Colon (tissue), 2 donors: ENCODE measurements at regions not wholly inside any gene's neighbourhood (a gene's known extent, or its start where the extent isn't known, plus 50 kb on each side); places are given as distances from the start of the nearest gene placed in this dataset.
"Not testable (repeated sequence)": the region's sequence is repeated elsewhere in the genome, so short reads cannot be mapped to it uniquely, and the experiment has no call there.

Experiments used
- FAIRE-seq: peaks from 2 replicates; lab custom pipeline; 2012; peaks lifted over from hg19 to GRCh38; lab: Jason Lieb, UNC
- donor health status: control.
- donor health status: control.

DNA sequence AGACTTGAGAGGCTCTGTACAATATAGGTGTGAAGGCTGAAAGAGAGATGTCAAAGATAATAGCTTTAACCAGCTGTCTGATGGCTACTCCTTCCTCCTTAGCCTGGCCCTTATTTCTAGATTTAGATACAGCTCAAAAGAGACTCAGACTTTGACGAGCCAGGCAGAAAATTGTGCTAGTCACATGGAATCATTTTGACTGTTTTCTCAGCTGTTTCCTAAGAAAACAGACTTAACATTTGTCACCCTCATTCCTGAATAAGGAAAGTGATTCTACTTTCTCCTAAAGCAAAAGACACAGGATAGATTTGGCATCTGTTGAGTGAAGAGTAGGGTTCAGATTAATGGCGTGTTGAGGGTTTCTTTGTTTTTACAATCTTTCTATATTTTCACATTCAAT is 340.7 kb downstream of the DHX15 start:
- FAIRE-seq = no peak

GRCh38 chr4:24241511-24241910 is 342.8 kb downstream of the DHX15 start:
- FAIRE-seq = no peak

GRCh38 chr4:24240655-24241054 is 343.7 kb downstream of the DHX15 start:
- FAIRE-seq = no peak

GRCh38 chr4:24237709-24238108 is 346.6 kb downstream of the DHX15 start:
- no peak for FAIRE-seq

GRCh38 chr4:24236532-24236931 is 346.7 kb upstream of the PPARGC1A start:
- no peak for FAIRE-seq

DNA sequence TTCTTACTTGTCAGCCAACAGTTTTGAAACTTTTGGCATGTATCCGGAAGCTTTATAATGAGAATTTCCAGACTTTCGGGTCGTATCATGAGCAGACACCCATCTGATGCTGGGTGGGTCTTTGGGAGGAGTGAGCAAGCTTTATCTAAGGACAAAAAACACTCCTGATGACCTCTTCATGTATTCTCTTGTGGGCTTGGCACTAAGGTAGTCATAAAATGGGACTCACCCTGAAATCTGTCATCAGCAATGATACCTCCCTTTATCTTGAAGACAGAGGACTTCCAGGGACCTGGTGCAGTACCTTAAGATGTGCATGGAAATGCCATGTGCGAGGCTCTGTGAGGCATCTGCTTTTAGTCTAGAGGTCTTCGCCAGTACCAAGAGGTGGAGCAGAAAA is 346.3 kb upstream of the PPARGC1A start:
- no peak for FAIRE-seq

DNA sequence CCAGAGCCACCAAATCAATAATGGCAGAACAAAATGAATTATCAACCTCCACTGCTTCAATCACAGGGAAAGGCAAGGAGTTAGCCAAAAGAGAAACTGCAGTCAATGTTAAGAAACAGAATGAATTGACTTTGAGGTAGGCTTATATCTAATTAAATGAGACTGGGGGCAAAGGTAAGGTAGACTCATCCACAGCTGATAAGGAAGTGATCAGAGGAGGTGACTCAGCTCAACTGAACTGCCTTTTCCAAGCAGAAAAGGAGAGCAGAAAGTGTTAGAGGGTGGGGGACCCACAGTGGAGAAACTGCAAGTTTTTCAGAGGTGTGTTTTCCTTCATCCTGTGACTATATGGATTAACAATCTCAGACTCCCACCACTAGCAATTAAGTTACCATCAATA is 345.8 kb upstream of the PPARGC1A start:
- FAIRE-seq = no peak

DNA sequence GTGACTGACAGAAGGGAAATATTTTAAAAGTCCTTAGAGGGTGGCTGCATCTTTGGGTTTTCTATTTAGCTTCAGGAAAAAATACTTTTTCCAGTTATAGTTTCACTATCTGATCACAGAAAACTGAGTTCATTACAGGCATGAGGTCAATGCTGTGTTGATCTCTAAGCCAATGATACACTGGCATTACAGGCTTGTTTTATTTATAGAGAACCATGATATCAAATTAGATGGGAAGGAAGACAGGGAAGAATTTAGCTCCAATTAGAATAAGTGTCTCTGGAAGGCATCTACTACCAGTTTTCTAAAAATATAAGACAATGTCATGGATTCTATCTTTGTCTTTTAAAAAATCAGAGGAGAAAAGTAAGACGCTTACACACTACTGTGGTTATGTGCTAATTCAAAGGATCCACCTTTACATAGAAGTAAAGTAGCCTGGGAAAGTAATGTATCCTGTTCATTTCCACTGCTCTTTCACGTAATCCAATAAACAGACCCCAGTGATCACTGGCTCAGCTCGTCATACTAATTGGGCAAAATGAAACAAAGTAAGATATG is 344.5 kb upstream of the PPARGC1A start:
- FAIRE-seq = no peak

DNA sequence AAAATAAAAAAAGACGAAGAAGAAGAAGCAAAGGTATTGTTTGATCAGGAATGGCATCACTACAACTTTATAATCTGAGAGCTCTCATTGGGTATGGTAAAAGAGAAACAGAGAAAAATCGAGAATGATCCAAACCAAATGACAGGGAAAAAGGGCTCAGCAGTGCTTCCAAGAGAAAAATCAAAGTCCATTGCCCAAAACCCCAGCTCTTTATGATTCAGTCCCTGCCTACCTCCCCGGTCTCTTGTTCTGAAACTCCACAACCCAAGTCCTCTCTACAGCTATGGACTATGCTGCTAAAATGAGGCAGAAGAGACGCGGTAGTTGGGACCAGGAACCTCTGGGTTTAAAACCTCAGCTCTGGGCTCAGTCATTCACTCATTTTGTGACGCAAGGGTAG is 341.1 kb upstream of the PPARGC1A start:
- no peak for FAIRE-seq

GRCh38 chr4:24229978-24230377 is 340.1 kb upstream of the PPARGC1A start:
- no peak for FAIRE-seq

DNA sequence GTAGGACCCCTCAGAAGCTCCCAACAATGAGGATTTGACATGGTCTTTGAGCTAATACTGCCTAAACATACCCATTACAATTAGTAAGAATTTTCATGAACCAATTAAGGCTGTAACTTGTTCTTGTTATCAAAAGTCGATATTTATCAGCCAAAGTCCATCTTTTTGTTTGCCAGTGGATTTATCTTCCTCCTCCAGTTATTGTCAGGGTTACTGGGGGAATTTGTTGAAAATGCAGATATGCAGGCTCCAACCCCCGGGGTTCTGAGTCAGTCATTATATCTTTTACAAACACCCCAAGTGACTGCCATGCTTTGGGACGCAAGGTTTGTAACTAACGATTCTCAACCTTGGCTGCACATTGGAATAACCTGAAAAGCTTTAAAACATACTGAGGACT is 338.8 kb upstream of the PPARGC1A start:
- no peak for FAIRE-seq

- no peak for FAIRE-seq
Measured at GRCh38 chr4:24226667-24227066, 336.8 kb upstream of the PPARGC1A start.

DNA sequence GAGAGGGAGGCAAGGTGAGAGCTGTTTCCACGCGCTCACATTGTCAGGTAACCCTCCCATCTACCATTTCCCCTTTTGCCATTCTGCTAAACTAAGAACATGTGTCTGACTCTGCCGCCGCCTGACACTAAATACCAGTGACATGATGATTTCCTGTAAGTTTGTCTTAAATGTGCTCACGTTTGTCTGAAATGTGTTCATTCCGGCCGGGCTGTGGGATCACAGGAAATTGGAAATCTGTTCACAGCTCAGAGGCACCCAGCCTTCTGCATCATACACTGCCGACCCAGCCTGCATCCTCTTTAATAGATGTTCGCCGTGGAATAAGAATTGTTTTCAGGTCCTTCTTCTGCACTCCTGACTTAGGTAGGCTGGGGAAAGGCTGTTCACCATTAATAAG is 336.2 kb upstream of the PPARGC1A start:
- FAIRE-seq = no peak

DNA sequence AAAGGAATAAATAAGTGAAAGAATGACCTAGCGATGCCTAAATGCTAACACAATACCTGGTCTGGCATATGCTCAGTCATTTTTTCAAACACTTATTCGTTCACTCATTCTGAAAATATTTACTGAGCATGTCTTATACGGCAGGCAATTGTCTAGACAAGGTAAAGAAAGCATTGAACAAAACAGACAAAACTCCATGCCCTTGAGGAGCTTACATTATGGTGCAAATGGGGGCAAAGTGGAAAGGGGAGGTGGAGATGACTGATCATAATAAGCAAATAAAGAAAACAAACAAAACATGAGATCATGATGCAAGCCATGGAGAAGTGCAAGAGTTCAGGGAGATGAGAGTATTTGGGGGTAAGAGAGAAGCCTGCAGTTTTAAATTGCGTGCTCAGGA is 334.6 kb upstream of the PPARGC1A start:
- no peak for FAIRE-seq

DNA sequence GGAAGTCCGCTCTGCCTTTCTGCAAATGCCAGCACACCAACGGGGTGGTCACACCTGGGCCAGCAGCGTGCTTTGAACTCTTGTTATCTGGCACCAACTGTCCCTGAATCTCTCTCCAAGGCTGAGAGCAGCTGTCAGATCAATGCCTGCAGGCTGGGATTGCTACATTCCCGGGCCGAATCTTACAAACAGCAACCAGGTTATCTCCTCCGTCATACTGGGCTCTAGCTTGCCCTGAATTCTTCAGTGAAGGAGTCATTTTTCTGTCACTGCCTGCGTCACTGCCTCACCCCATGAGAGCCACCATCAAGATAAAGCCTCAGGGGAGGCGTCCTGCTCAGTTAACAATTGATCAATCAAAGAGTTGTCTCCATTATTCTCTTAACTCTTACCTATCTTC is 329.4 kb upstream of the PPARGC1A start:
- no peak for FAIRE-seq

- FAIRE-seq = no peak
Measured at GRCh38 chr4:24218566-24218965, 328.7 kb upstream of the PPARGC1A start.

DNA sequence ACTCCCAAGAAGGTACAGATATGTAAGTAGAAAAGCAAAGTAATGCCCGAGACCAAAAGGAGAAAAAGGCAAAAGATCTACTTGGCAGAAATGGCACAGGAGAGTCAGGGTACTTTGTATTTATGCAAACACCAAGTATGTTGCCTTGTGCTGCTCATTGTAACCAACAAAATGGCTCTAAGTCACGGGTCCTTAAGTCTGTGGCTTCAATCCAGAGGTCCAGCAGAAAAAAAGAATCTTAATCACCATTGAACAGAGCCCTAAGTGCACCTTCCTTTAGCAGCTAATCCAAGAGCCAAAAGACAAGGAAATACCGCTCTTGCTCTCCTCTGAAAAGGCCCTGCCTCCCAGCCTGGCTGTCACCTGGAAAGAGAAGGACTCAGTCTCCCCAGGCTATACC is 324.9 kb upstream of the PPARGC1A start:
- no peak for FAIRE-seq

GRCh38 chr4:24213961-24214360 is 324.1 kb upstream of the PPARGC1A start:
- FAIRE-seq = no peak

DNA sequence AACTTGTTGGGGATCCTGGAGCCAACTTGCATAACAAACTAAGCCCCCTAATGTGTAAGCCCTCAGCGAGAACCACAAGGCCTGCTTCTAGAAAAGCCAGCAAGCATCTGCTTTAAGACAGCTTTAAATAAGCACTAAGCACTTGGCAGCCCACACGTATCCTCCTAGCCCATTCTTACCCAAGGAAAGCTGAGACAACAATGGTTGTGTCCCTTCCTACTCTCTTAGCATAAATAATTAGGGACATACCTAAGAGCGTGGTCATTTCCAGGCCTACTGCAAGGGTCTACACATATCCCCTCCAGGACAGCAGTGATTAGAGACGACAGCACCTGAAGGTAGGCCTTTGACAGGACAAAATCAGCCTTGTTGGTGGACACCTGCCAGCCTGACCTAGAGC is 322.8 kb upstream of the PPARGC1A start:
- no peak for FAIRE-seq

- no peak for FAIRE-seq
Measured at GRCh38 chr4:24211856-24212255, 322.0 kb upstream of the PPARGC1A start.

DNA sequence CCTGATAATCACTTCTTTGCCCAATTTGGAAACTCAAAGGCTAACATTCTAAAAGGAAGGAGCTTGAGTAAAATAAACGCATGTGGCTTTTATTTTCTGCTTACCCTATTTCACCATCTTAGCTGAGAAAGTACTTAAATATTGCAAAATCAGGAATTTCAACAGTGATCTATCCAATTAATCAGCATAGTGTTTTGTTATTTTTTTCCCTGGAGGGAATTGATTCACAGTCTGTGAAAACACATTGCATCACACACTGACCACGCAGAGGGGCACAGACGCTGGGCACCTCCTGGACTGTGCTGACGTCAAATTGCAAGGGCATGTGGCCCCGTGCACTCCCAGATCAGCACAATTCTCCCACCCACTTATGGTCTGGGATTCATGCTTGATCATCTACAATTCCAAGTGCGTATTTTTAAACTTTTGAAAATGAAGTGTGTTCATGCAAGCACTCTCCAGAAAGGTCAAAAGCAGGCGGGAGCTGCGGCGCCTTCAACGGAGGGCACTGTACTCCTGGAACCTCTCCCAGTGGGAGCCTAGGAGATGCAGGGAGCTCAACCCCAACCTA is 320.6 kb upstream of the PPARGC1A start:
- no peak for FAIRE-seq

GRCh38 chr4:24209906-24210305 is 320.1 kb upstream of the PPARGC1A start:
- FAIRE-seq = no peak

- no peak for FAIRE-seq
Measured at GRCh38 chr4:24209131-24209530, 319.3 kb upstream of the PPARGC1A start.

DNA sequence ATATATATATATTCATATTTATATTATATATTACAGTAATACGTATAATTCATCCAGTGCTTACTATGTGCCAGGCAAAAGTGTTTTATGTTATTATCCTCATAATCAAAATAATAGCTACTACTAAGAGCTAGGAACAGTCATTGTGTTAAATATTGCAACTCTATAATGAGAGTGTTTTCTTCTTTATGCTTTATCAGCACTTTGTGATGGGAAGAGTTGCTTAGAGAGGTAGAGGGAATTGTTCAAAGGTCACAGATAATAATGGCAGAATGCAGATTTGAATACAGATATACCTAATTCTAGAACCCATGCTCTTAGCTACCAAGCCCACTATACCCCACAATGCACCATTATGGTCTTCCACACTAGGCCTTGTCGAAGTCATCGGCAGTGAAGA is 318.8 kb upstream of the PPARGC1A start:
- no peak for FAIRE-seq

DNA sequence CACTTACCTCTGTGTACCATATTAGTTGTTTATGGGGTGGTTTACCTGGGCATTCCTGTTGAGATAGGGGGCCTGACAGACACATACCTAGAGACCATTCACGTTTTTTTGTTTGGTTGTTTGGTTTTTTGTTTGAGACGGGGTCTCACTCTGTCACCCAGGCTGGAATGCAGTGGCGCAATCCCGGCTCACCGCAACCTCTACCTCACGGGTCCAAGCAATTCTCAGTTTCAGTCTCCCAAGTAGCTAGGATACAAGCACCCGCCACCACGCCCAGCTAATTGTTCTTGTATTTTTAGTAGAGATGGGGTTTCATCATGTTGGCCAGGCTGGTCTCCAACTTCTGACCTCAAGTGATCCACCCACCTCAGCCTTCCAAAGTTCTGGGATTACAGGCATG is 314.9 kb upstream of the PPARGC1A start:
- not testable (repeated sequence) for FAIRE-seq
